GM12872 (cell line): ENCODE measurements at regions not wholly inside any gene's neighbourhood (a gene's known extent, or its start where the extent isn't known, plus 50 kb on each side); places are given as distances from the start of the nearest gene placed in this dataset.

Source experiments
- TF ChIP-seq, protein P1 (sequence below): IDR thresholded peaks from 3 replicates; pipeline ENCODE4 v1.5.1; 2011; ENCODE audit warnings: low read depth, mild to moderate bottlenecking, low read length, moderate library complexity; ENCODE audit not compliant: insufficient read depth

DNA sequence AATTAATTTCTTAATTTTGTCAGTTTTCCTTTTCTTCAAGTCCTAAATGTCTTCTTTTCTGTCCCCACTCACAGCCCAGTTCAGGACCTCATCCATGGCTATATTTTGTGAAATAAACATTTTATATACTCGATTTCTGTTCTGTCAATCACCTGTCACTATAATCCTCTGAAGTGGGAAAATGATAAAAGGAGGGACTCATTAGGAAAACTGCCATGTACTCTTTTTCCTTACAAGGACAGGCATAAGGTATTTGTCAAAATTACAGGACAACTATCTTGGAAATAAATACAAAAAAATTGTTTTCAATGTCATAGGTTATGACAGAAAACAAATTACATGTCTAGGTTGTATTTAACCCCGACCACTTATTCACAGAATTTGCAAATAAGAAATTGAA is 240.1 kb upstream of the CBLB start:
- TF ChIP-seq, protein P1, sequence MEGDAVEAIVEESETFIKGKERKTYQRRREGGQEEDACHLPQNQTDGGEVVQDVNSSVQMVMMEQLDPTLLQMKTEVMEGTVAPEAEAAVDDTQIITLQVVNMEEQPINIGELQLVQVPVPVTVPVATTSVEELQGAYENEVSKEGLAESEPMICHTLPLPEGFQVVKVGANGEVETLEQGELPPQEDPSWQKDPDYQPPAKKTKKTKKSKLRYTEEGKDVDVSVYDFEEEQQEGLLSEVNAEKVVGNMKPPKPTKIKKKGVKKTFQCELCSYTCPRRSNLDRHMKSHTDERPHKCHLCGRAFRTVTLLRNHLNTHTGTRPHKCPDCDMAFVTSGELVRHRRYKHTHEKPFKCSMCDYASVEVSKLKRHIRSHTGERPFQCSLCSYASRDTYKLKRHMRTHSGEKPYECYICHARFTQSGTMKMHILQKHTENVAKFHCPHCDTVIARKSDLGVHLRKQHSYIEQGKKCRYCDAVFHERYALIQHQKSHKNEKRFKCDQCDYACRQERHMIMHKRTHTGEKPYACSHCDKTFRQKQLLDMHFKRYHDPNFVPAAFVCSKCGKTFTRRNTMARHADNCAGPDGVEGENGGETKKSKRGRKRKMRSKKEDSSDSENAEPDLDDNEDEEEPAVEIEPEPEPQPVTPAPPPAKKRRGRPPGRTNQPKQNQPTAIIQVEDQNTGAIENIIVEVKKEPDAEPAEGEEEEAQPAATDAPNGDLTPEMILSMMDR = no peak

DNA sequence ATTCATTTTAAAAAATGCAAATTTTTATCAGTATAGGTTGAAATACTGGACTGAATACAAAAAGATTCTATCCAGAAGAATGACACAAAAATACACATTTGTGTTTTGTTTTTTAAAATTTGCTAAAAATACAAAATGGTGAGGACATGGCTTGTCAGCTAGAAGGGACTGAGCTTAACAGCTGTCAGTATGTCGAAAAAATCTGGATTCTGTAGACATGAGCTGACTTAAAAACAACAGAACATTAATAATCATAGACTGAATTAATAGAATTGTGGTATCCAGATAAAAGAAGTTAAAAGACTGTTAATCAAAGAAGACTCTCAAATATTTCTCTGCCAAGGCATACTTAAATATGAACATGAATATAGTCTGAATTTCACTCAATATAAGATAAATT is 244.9 kb upstream of the CBLB start:
- TF ChIP-seq, protein P1 = no peak

DNA sequence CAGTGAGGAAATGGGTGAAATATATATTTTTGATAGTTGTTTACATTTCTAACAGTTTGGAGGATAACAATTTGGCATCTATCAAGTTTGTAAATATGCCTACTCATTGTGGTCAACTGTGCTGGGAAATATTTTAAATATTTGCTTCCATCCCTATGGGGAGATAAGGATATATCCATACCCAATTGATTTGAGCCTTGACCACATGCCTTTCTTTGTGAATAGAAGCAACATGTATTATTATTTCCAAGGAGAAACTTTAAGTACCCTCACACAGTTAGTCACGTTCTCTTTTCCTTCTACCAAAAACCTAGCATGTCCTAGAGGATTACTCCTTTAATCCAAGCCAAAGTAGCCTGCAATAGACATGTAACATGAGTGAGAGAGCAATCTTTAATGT is 245.4 kb upstream of the CBLB start:
- TF ChIP-seq, protein P1 = no peak

DNA sequence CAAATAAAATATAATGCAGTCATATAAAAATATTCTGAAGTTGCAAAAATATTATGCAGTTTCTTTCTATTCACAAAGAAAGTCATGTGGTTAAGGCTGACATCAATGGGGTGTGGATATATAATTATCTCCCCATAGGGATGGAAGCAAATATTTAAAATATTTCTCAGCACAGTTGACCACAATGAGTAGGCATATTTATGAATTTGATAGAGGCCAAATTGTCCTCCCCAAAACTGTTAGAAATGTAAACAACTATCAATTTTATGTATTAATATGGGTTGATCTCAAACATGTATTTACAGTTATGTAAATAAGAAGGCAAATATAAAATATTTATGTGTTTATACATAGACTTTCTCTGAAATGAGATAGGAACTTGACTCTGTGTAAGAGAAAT is 246.0 kb upstream of the CBLB start:
- TF ChIP-seq, protein P1 = no peak

DNA sequence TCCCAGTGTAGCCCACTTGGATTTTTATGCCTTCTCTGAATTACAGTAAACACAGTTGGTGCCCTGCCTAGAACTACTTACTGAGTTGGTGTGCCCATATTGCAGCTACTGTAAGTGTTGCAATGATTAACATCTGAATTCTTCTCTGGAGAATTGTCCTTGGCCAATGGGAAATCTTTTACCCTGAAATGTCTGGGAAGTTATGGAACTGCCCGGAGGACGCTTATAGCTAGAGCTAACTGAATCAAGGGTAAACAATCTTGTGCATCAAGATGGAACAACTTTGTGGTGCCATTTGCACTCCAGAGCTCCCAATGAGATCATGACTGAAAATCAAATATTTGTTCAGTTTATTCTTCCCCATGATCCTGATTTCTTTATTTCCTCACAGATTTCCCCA is 246.7 kb upstream of the CBLB start:
- TF ChIP-seq, protein P1 = no peak

DNA sequence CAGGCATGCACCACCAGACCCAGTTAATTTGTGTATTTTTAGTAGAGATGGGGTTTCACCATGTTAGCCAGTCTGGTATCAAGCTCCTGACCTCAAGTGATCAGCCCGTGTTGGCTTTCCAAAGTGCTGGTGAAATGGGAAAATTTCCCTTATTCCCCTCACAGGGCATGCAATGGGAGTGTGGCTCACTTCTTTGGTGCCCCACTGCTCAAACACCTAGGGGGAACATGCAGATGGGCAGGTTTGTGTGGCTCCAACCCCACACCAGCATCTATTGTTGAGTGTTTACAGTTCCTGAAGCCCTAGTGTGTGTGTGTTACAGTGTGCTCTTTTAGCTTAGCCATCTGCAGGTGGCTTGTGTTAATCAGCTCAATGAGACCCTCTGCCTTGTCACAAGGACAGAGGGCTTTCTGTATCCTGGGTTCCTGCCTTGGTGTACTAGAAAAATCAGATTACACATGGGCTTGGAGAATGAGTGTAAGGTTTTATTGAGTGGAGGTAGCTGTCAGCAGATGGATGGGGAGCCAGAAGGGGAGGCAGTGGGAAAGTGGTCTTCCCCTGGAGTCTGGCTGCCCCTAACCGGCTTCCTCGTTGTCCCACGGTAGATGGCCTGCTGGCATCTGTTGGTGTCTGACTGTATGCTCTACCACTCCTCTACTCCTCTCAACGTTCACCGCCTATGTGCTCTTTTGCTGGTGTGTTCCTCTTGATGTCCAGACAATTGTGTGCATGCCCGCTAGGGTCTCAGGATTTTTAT is 248.1 kb upstream of the CBLB start:
- TF ChIP-seq, protein P1 = no peak

DNA sequence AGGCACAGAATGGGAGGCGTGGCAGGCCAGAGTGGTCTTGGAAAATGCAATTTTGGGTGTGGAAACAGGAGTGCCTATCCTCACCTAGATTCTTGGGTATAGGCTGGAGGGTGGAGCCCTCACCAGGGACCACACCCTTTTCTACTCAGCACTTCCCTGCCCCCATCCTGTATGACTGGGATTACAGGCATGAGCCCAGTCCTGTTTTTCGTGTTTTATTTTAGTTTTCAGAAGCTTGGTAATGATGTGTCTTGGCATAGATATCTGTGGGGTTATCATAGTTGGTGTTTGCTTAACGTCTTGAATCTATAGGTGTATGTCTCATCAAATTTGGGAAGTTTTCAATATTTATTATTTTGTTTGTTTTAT is 248.7 kb upstream of the CBLB start:
- TF ChIP-seq, protein P1 = no peak
